SK-N-SH treated with all-trans-retinoic acid at 6 μM for 48 hours (cell line): ENCODE measurements at regions not wholly inside any gene's neighbourhood (a gene's known extent, or its start where the extent isn't known, plus 50 kb on each side); places are given as distances from the start of the nearest gene placed in this dataset.

Experiments
- ATAC-seq: fragments of 200-7000 bp; cut with Tn5 transposase; 3 replicates; pipeline ENCODE4 v1.9.1; 2020; ENCODE audit warnings: mild to moderate bottlenecking, moderate library complexity
- ARNTL ChIP-seq: fragments of 450-650 bp; formaldehyde crosslinking; IDR thresholded peaks from 2 replicates; pipeline ENCODE4 v1.5.0; 2020; ENCODE audit warnings: low read depth, mild to moderate bottlenecking, moderate library complexity, borderline replicate concordance
- BACH2 ChIP-seq: fragments of 250-450 bp; sonication (Bioruptor Pico); IDR thresholded peaks from 2 replicates; pipeline ENCODE4 v1.9.0; 2021; ENCODE audit warnings: mild to moderate bottlenecking, borderline replicate concordance
- GLIS3 ChIP-seq: fragments of 250-450 bp; sonication (Bioruptor Pico); IDR thresholded peaks from 2 replicates; pipeline ENCODE4 v1.5.0; 2020; ENCODE audit warnings: mild to moderate bottlenecking, moderate library complexity
- ISL1 ChIP-seq: fragments of 250-450 bp; sonication (Bioruptor Pico); IDR thresholded peaks from 2 replicates; pipeline ENCODE4 v2.1.2; 2022; ENCODE audit warnings: mild to moderate bottlenecking, moderate library complexity
- OSR1 ChIP-seq: fragments of 250-450 bp; sonication (Bioruptor Pico); IDR thresholded peaks from 2 replicates; pipeline ENCODE4 v1.8.0; 2022; ENCODE audit warnings: moderate library complexity, mild to moderate bottlenecking, inconsistent platforms
- PPARA ChIP-seq: fragments of 250-450 bp; sonication (Bioruptor Pico); IDR thresholded peaks from 2 replicates; pipeline ENCODE4 v1.5.0; 2020; ENCODE audit warnings: mild to moderate bottlenecking, borderline replicate concordance
- RARB ChIP-seq: fragments of 250-450 bp; sonication (Bioruptor Pico); IDR thresholded peaks from 2 replicates; pipeline ENCODE4 v1.8.0; 2021; ENCODE audit warnings: mild to moderate bottlenecking, moderate library complexity
- SNAI2 ChIP-seq: fragments of 250-450 bp; sonication (Bioruptor Pico); IDR thresholded peaks from 2 replicates; pipeline ENCODE4 v1.5.0; 2020; ENCODE audit warnings: mild to moderate bottlenecking, moderate library complexity
- TCF4 ChIP-seq: fragments of 250-450 bp; sonication (Bioruptor Pico); IDR thresholded peaks from 2 replicates; pipeline ENCODE4 v1.8.0; 2021; ENCODE audit warnings: mild to moderate bottlenecking, moderate library complexity, borderline replicate concordance
- TOX ChIP-seq: fragments of 250-450 bp; sonication (Bioruptor Pico); IDR thresholded peaks from 2 replicates; pipeline ENCODE4 v1.8.0; 2021; ENCODE audit warnings: mild to moderate bottlenecking, moderate library complexity, borderline replicate concordance
- ZC3H10 ChIP-seq: fragments of 250-450 bp; sonication (Bioruptor Pico); IDR thresholded peaks from 2 replicates; pipeline ENCODE4 v1.5.1; 2021; ENCODE audit warnings: mild to moderate bottlenecking, moderate library complexity
- ZFP3 ChIP-seq: fragments of 250-450 bp; sonication (Bioruptor Pico); IDR thresholded peaks from 2 replicates; pipeline ENCODE4 v1.5.0; 2020; ENCODE audit warnings: mild to moderate bottlenecking, moderate library complexity
- ZNF565 ChIP-seq: fragments of 450-650 bp; formaldehyde crosslinking; conservative IDR thresholded peaks from 2 replicates; pipeline ENCODE4 v1.5.0; 2020; ENCODE audit warnings: low read depth, mild to moderate bottlenecking, moderate library complexity
- ZNF8 ChIP-seq: fragments of 450-650 bp; formaldehyde crosslinking; IDR thresholded peaks from 2 replicates; pipeline ENCODE4 v1.5.0; 2020; ENCODE audit warnings: mild to moderate bottlenecking, moderate library complexity
- TF ChIP-seq, protein P1 (sequence below): fragments of 250-450 bp; sonication (Bioruptor Pico); IDR thresholded peaks from 2 replicates; pipeline ENCODE4 v1.8.0; 2021; ENCODE audit warnings: low read depth, mild to moderate bottlenecking, moderate library complexity, borderline replicate concordance
- TF ChIP-seq, protein P2 (sequence below): fragments of 250-450 bp; sonication (Bioruptor Pico); IDR thresholded peaks from 2 replicates; pipeline ENCODE4 v1.5.0; 2020; ENCODE audit warnings: mild to moderate bottlenecking, moderate library complexity
- TF ChIP-seq, protein P3 (sequence below): fragments of 250-450 bp; sonication (Bioruptor Pico); IDR thresholded peaks from 2 replicates; pipeline ENCODE4 v1.8.0; 2020; ENCODE audit warnings: mild to moderate bottlenecking, moderate library complexity, borderline replicate concordance
- TF ChIP-seq, protein P4 (sequence below): fragments of 250-450 bp; sonication (Bioruptor Pico); IDR thresholded peaks from 2 replicates; pipeline ENCODE4 v1.5.1; 2020; ENCODE audit warnings: low read depth, mild to moderate bottlenecking, moderate library complexity

DNA sequence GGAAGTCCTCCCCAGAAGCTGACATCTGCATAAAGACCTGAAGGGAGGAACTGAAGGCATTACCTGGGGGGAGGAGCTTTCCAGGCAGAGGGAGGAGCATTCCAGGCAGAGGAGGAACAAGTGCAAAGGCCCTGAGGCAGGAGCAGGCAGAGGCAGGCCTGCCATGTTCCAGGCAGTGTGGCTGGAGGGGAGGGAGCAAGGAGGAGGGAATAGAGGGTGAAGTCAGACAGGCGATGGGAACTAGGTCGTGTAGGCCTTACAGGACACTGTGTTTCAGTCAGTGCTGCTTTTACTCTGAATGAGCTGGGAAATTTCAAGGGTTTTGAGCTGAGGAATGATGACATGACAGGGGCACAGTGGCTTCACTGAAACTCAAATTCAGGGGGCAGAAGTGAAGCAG, 292.7 kb downstream of the BCOR start:
- ATAC-seq, result no peak
- TF ChIP-seq OSR1 (CRISPR knock-in tag) (no peak), SNAI2 (CRISPR knock-in tag) (no peak), PPARA (no peak), GLIS3 (CRISPR knock-in tag) (no peak), ZNF565 (no peak), ZC3H10 (no peak)
- TF ChIP-seq, protein P1, sequence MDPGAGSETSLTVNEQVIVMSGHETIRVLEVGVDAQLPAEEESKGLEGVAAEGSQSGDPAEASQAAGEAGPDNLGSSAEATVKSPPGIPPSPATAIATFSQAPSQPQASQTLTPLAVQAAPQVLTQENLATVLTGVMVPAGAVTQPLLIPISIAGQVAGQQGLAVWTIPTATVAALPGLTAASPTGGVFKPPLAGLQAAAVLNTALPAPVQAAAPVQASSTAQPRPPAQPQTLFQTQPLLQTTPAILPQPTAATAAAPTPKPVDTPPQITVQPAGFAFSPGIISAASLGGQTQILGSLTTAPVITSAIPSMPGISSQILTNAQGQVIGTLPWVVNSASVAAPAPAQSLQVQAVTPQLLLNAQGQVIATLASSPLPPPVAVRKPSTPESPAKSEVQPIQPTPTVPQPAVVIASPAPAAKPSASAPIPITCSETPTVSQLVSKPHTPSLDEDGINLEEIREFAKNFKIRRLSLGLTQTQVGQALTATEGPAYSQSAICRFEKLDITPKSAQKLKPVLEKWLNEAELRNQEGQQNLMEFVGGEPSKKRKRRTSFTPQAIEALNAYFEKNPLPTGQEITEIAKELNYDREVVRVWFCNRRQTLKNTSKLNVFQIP (CRISPR knock-in tag), result no peak
- TF ChIP-seq, protein P2, sequence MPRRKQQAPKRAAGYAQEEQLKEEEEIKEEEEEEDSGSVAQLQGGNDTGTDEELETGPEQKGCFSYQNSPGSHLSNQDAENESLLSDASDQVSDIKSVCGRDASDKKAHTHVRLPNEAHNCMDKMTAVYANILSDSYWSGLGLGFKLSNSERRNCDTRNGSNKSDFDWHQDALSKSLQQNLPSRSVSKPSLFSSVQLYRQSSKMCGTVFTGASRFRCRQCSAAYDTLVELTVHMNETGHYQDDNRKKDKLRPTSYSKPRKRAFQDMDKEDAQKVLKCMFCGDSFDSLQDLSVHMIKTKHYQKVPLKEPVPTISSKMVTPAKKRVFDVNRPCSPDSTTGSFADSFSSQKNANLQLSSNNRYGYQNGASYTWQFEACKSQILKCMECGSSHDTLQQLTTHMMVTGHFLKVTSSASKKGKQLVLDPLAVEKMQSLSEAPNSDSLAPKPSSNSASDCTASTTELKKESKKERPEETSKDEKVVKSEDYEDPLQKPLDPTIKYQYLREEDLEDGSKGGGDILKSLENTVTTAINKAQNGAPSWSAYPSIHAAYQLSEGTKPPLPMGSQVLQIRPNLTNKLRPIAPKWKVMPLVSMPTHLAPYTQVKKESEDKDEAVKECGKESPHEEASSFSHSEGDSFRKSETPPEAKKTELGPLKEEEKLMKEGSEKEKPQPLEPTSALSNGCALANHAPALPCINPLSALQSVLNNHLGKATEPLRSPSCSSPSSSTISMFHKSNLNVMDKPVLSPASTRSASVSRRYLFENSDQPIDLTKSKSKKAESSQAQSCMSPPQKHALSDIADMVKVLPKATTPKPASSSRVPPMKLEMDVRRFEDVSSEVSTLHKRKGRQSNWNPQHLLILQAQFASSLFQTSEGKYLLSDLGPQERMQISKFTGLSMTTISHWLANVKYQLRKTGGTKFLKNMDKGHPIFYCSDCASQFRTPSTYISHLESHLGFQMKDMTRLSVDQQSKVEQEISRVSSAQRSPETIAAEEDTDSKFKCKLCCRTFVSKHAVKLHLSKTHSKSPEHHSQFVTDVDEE (CRISPR knock-in tag), result no peak
- TF ChIP-seq, protein P3, sequence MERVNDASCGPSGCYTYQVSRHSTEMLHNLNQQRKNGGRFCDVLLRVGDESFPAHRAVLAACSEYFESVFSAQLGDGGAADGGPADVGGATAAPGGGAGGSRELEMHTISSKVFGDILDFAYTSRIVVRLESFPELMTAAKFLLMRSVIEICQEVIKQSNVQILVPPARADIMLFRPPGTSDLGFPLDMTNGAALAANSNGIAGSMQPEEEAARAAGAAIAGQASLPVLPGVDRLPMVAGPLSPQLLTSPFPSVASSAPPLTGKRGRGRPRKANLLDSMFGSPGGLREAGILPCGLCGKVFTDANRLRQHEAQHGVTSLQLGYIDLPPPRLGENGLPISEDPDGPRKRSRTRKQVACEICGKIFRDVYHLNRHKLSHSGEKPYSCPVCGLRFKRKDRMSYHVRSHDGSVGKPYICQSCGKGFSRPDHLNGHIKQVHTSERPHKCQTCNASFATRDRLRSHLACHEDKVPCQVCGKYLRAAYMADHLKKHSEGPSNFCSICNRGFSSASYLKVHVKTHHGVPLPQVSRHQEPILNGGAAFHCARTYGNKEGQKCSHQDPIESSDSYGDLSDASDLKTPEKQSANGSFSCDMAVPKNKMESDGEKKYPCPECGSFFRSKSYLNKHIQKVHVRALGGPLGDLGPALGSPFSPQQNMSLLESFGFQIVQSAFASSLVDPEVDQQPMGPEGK (CRISPR knock-in tag), result no peak

DNA sequence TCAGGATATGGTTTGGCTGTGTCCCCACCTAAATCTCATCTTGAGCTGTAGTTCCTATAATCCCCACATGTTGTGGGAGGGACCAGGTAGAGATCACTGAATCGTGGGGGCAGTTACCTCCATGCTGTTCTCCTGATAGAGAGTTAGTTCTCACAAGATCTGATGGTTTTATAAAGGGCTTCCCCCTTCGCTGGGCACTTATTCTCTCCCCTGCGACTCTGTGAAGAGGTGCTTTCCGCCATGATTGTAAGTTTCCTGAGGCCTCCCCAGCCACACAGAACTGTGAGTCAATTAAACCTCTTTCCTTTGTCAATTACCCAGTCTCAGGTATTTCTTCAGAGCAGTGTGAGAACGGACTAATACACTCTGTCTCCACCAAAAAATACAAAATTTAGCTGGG, 291.9 kb downstream of the BCOR start:
- ATAC-seq, result no peak
- no peak for TF ChIP-seq RARB (CRISPR knock-in tag)
- TF ChIP-seq TOX (CRISPR knock-in tag), result no peak

DNA sequence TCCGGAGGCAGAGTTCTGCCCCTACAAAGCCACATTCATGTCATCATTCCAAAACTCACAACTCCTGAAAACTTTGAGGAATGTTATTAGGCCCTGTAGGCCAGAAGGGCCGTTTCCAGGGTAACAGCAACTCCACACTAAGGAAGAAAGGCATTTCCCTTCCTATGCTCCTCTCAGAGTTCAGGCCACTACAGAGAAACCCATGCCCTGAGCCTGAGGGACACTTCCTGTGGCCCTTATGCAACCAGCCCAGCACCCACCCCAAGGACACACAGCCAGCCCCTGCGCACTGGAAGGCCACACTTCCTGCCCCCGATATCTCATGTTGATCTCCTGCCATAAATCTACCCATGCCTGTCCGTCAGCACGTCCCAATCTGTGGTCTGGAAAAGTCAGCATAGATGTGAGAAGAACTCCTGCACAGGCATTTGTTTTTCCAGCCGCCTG, 289.3 kb downstream of the BCOR start:
- TF ChIP-seq, protein P4, sequence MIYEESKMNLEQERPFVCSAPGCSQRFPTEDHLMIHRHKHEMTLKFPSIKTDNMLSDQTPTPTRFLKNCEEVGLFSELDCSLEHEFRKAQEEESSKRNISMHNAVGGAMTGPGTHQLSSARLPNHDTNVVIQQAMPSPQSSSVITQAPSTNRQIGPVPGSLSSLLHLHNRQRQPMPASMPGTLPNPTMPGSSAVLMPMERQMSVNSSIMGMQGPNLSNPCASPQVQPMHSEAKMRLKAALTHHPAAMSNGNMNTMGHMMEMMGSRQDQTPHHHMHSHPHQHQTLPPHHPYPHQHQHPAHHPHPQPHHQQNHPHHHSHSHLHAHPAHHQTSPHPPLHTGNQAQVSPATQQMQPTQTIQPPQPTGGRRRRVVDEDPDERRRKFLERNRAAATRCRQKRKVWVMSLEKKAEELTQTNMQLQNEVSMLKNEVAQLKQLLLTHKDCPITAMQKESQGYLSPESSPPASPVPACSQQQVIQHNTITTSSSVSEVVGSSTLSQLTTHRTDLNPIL (CRISPR knock-in tag), result no peak
- TF ChIP-seq ARNTL (no peak), BACH2 (CRISPR knock-in tag) (no peak), ISL1 (CRISPR knock-in tag) (no peak)
- TF ChIP-seq, all 23 proteins: peak for 0
- ATAC-seq, result peak; percentile 87

DNA sequence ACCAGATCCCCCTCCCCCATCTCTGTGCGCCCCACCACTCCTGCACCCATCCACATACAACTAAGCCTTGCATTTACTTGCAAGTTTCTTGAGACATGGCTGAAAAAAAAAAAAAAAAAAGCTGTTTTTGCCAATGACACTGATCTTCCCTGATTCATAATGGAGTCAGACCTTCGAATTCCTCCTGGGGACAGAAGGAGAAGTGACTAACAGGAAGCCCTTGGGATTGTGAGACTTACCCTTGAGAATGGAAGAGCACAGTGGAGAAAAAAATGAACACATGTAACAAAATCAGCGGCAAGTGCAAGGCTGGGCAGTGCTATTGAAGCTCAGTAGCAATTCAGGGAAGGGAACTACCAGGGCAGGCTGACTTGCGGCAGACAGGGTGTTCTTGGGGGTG, 288.4 kb downstream of the BCOR start:
- peak; percentile 14; the same call in 2 of the 3 replicates for ATAC-seq
- TF ChIP-seq OSR1 (CRISPR knock-in tag) (no peak), ZNF8 (CRISPR knock-in tag) (no peak), ZFP3 (CRISPR knock-in tag) (no peak), ZC3H10 (no peak), GLIS3 (CRISPR knock-in tag) (no peak)

DNA sequence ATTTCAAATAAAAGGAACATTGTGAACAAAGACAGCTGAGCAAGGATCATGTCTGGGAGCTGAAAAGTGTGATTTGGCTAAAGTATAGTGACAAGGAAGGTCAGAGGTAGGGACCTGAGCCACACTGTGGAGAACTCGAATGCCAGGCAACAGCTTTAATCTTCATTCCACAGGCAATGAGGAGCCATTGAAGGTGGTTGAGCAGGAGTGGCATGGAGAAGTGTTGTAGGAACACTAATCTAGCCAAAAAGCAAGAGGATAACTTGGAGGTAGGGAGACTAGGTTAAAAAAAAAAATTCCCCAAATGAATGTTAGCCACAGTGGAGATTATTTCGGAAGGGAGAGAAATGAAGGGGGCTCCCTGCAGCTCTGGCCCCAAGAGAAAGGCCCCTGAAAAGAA, 286.9 kb downstream of the BCOR start:
- ATAC-seq, result no peak
- TF ChIP-seq BACH2 (CRISPR knock-in tag) (no peak), RARB (CRISPR knock-in tag) (no peak), TOX (CRISPR knock-in tag) (no peak), OSR1 (CRISPR knock-in tag) (no peak), ARNTL (no peak), ISL1 (CRISPR knock-in tag) (no peak), TCF4 (CRISPR knock-in tag) (no peak)
- TF ChIP-seq, protein P2 (CRISPR knock-in tag), result no peak
- TF ChIP-seq, protein P1 (CRISPR knock-in tag), result no peak
- TF ChIP-seq, protein P4 (CRISPR knock-in tag), result no peak
